ENCODE measurements at regions not wholly inside any gene's neighbourhood (a gene's known extent, or its start where the extent isn't known, plus 50 kb on each side); places are given as distances from the start of the nearest gene placed in this dataset.
"Not testable (repeated sequence)": the region's sequence is repeated elsewhere in the genome, so short reads cannot be mapped to it uniquely, and the experiment has no call there.

GRCh38 chr22:49356428-49356827, 471.2 kb downstream of the BRD1 start:
- no peak for DNase-seq

GRCh38 chr22:49355211-49355920, 472.3 kb downstream of the BRD1 start:
- DNase-seq: no peak

- DNase-seq: no peak
Observed at GRCh38 chr22:49354516-49355210, 473.0 kb downstream of the BRD1 start.

- no peak for DNase-seq
Observed at GRCh38 chr22:49353235-49353634, 474.4 kb downstream of the BRD1 start.

- no peak for DNase-seq
Observed at GRCh38 chr22:49352361-49353169, 475.1 kb downstream of the BRD1 start.

- DNase-seq: no peak
Observed at GRCh38 chr22:49351761-49352227, 475.9 kb downstream of the BRD1 start.

- no peak for DNase-seq
Observed at GRCh38 chr22:49350441-49351121, 477.1 kb downstream of the BRD1 start.

- no peak for DNase-seq
Observed at GRCh38 chr22:49349841-49350381, 477.8 kb downstream of the BRD1 start.

GRCh38 chr22:49349181-49349835, 478.4 kb downstream of the BRD1 start:
- no peak for DNase-seq

GRCh38 chr22:49348631-49349030, 479.0 kb downstream of the BRD1 start:
- DNase-seq: no peak

- DNase-seq: no peak
Observed at GRCh38 chr22:49347376-49347775, 480.3 kb downstream of the BRD1 start.

- no peak for DNase-seq
Observed at GRCh38 chr22:49345896-49346295, 481.8 kb downstream of the BRD1 start.

- no peak for DNase-seq
Observed at GRCh38 chr22:49344656-49345055, 483.0 kb downstream of the BRD1 start.

GRCh38 chr22:49344161-49344560, 483.5 kb downstream of the BRD1 start:
- no peak for DNase-seq

GRCh38 chr22:49340406-49340805, 487.3 kb downstream of the BRD1 start:
- DNase-seq: no peak

- DNase-seq: not testable (repeated sequence)
Observed at GRCh38 chr22:49336483-49336882, 491.2 kb downstream of the BRD1 start.

- DNase-seq: no peak
Observed at GRCh38 chr22:49334976-49335375, 492.7 kb downstream of the BRD1 start.

GRCh38 chr22:49334449-49334789, 493.3 kb downstream of the BRD1 start:
- DNase-seq: no peak

GRCh38 chr22:49333206-49333605, 494.5 kb downstream of the BRD1 start:
- DNase-seq: no peak

GRCh38 chr22:49332691-49333090, 495.0 kb downstream of the BRD1 start:
- DNase-seq: no peak

GRCh38 chr22:49331878-49332277, 495.8 kb downstream of the BRD1 start:
- no peak for DNase-seq

GRCh38 chr22:49331223-49331815, 496.4 kb downstream of the BRD1 start:
- no peak for DNase-seq
